Gastroesophageal sphincter (tissue), 4 donors: ENCODE measurements at regions not wholly inside any gene's neighbourhood (a gene's known extent, or its start where the extent isn't known, plus 50 kb on each side); places are given as distances from the start of the nearest gene placed in this dataset.
A peak's percentile ranks its signal among the peaks of the same experiment; 100 is the strongest.

Experiments used
- ATAC-seq: fragments of 150-250 bp; one replicate; pipeline ENCODE4 v1.9.1; 2016; ENCODE audit warnings: mild to moderate bottlenecking, moderate library complexity
- H3K27ac ChIP-seq, 4 donors: fragments of 200-600 bp; sonication (generic) in 3 of 4; 1 replicate in 3 of 4; 2 replicates in 1 of 4; pipeline ENCODE4 v1.5.1; 2016 to 2019
- H3K27me3 ChIP-seq: fragments of 200-600 bp; sonication (generic); one replicate; pipeline ENCODE4 v1.5.1; 2019
- H3K36me3 ChIP-seq, 2 donors: fragments of 200-600 bp; sonication (generic); one replicate each; pipeline ENCODE4 v1.5.1; 2019; ENCODE audit warnings: control low read depth in 1 of 2
- H3K4me1 ChIP-seq, 3 donors: fragments of 200-600 bp; sonication (generic); 1 replicate in 2 of 3; 2 replicates in 1 of 3; pipeline ENCODE4 v1.5.1; 2016 to 2019; ENCODE audit warnings: control low read depth in 2 of 3
- H3K4me3 ChIP-seq, 2 donors: fragments of 200-600 bp; sonication (generic); one replicate each; pipeline ENCODE4 v1.5.1; 2019; ENCODE audit warnings: mild to moderate bottlenecking in 1 of 2, moderate library complexity in 1 of 2
- H3K9me3 ChIP-seq, 3 donors: fragments of 200-600 bp; sonication (generic); one replicate each; pipeline ENCODE4 v1.5.1; 2017 to 2019; ENCODE audit warnings: control low read depth in 2 of 3
- CTCF ChIP-seq, 4 experiments: fragments of 200-600 bp in 2 of 4; fragments of 450-650 bp in 2 of 4; sonication (generic) in 1 of 4; IDR thresholded peaks; one replicate each; pipeline ENCODE4 v1.5.1; 2017 to 2019; ENCODE audit warnings: antibody characterized with exemption in 4 of 4, mild to moderate bottlenecking in 2 of 4, moderate library complexity in 2 of 4
- EP300 ChIP-seq: sonication (generic); formaldehyde crosslinking; IDR thresholded peaks from one replicate; pipeline ENCODE4 v1.6.1; 2017; ENCODE audit warnings: antibody characterized with exemption, mild to moderate bottlenecking
- POLR2A ChIP-seq, 2 donors: fragments of 450-650 bp; IDR thresholded peaks; one replicate each; pipeline ENCODE4 v1.6.1; 2017; ENCODE audit warnings: antibody characterized with exemption in 2 of 2, mild to moderate bottlenecking in 2 of 2, moderate library complexity in 1 of 2
- POLR2AphosphoS5 ChIP-seq: sonication (generic); formaldehyde crosslinking; IDR thresholded peaks from one replicate; pipeline ENCODE4 v1.6.1; 2017; ENCODE audit warnings: antibody characterized with exemption
- WGBS, 2 donors: methylation state at CpG; one replicate each; pipeline ENCODE4 v1.1.5; 2018; ENCODE audit warnings: low coverage in 1 of 2; 5-methylcytosine and 5-hydroxymethylcytosine counted together

- no peak for ATAC-seq
- TF ChIP-seq CTCF (IDR thresholded peaks at IDR 0.05) (no peak), EP300 (no peak), POLR2A (IDR thresholded peaks at IDR 0.05) (no peak), POLR2AphosphoS5 (no peak)
- Histone ChIP-seq H3K36me3 (no peaks in the 10 kb centered on the region), H3K4me1 (peaks cover 10 to 51% (median 17%) of the 10 kb centered on the region in 3 donors), H3K4me3 (no peak overlapping the region), H3K27ac (no peak overlapping the region), H3K27me3 (no peaks in the 10 kb centered on the region), H3K9me3 (no peaks in the 10 kb centered on the region)
- 86 to 89% methylated on average over 7 to 10 of the region's 17 CpGs for WGBS, 2 donors
Measured at GRCh38 chr18:10013621-10014543, 100.1 kb downstream of the VAPA start.

- H3K27ac ChIP-seq: peak overlapping the region in 2 of 4 donors; percentile 25 to 43
- ATAC-seq: no peak
- peaks cover 6 to 40% (median 12%) of the 10 kb centered on the region in 3 donors for H3K4me1 ChIP-seq
- H3K9me3 ChIP-seq: no peaks in the 10 kb centered on the region
- no peak for TF ChIP-seq CTCF (IDR thresholded peaks at IDR 0.05)
- TF ChIP-seq EP300: no peak
- TF ChIP-seq POLR2A (IDR thresholded peaks at IDR 0.05): no peak
- no peak for TF ChIP-seq POLR2AphosphoS5
- no peak overlapping the region for H3K4me3 ChIP-seq
- 70 to 75% methylated on average over 6 to 9 of the region's 9 CpGs for WGBS, 2 donors
- H3K36me3 ChIP-seq: no peaks in the 10 kb centered on the region
- H3K27me3 ChIP-seq: no peaks in the 10 kb centered on the region
Measured at GRCh38 chr18:10015288-10015701, 101.5 kb downstream of the VAPA start.

DNA sequence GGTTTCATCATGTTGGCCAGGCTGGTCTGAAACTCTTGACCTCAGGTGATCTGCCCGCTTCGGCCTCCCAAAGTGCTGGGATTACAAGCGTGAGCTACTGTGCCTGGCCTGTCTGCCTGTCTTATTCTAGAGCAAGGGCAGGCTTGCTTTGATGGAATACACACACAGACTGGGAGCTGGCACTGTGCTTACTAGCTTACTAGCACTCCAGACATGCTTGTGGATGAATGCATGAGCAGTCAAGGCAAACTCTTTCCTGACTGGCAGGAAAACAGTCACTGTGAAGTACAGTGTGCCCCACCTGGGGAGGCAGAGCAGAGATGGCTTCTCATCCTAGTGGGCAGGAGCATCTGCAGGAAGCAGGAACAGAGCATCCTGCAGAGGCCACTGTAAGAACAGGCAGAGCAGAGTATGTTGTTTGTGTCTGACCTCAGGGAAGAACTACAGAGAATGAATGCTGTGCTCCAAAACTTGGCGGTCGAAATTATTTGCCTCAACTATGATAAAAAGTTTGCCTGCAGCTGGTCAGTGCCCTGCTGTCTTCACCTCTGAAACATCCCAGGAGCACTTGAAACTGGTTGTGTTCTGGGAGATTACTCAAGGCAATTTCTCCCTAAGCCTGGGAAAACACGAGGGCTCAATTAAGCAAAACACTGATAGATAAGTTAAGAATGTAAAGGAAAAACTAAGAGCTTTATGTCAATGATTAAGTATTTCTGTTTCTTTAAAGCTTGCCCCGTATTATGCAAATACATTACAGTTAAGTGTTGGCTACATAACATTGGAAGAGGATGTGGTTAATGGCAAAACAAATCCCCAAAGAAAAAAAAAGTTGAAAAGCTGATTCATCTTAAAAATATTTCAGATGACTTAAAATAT is 102.4 kb downstream of the VAPA start:
- TF ChIP-seq POLR2AphosphoS5 (peak; percentile 58), EP300 (no peak), POLR2A (IDR thresholded peaks at IDR 0.05) (no peak), CTCF (IDR thresholded peaks at IDR 0.05) (peak in 3 of 4 experiments; percentile 34 to 58 (median 36))
- no peak overlapping the region for H3K4me3 ChIP-seq
- no peaks in the 10 kb centered on the region for H3K27me3 ChIP-seq
- H3K4me1 ChIP-seq: peaks cover 1 to 33% (median 9%) of the 10 kb centered on the region in 3 donors
- H3K9me3 ChIP-seq: no peaks in the 10 kb centered on the region
- WGBS, 2 donors: 33 to 54% methylated on average over 5 to 7 of the region's 7 CpGs
- no peaks in the 10 kb centered on the region for H3K36me3 ChIP-seq
- H3K27ac ChIP-seq: peak overlapping the region in 2 of 4 donors; percentile 25 to 43
- ATAC-seq: peak; percentile 76

DNA sequence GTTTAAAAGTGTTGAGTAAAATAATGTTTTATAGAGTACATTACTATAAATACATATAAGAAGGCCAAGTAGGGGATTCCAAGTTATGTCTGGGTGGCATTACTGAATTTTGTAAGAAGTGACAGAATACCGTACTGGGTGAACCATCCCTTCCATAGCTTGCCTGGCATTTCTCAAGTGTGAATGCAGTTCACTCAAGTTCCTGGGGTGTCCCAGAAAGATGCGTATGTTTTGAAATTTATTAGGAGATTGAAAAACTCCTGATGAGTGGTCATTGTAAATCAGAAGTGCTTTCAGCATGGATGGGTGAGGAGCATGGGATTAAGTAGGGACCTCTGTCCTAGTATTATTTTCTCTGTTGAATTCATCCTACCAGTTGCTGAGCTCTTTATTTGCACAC is 103.2 kb downstream of the VAPA start:
- ATAC-seq: no peak

More for the DNA sequence above, 103.2 kb downstream of the VAPA start:
- Histone ChIP-seq H3K36me3 (no peaks in the 10 kb centered on the region), H3K4me3 (no peak overlapping the region), H3K27me3 (no peaks in the 10 kb centered on the region), H3K4me1 (peaks cover 0 to 24% (median 8%) of the 10 kb centered on the region in 3 donors), H3K9me3 (no peaks in the 10 kb centered on the region), H3K27ac (no peak overlapping the region)
- TF ChIP-seq CTCF (IDR thresholded peaks at IDR 0.05) (no peak), POLR2AphosphoS5 (no peak), POLR2A (IDR thresholded peaks at IDR 0.05) (no peak), EP300 (no peak)
- WGBS, 2 donors: 93 to 100% methylated on average over 2 of the region's 2 CpGs
